ENCODE measurements at regions not wholly inside any gene's neighbourhood (a gene's known extent, or its start where the extent isn't known, plus 50 kb on each side); places are given as distances from the start of the nearest gene placed in this dataset.

GRCh38 chr5:56440871-56441740 lies 208.0 kb upstream of the ANKRD55 start:
- TF ChIP-seq, protein P1, sequence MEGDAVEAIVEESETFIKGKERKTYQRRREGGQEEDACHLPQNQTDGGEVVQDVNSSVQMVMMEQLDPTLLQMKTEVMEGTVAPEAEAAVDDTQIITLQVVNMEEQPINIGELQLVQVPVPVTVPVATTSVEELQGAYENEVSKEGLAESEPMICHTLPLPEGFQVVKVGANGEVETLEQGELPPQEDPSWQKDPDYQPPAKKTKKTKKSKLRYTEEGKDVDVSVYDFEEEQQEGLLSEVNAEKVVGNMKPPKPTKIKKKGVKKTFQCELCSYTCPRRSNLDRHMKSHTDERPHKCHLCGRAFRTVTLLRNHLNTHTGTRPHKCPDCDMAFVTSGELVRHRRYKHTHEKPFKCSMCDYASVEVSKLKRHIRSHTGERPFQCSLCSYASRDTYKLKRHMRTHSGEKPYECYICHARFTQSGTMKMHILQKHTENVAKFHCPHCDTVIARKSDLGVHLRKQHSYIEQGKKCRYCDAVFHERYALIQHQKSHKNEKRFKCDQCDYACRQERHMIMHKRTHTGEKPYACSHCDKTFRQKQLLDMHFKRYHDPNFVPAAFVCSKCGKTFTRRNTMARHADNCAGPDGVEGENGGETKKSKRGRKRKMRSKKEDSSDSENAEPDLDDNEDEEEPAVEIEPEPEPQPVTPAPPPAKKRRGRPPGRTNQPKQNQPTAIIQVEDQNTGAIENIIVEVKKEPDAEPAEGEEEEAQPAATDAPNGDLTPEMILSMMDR (IDR thresholded peaks at IDR 0.05) = no peak
- no peak for TF ChIP-seq POLR2A (IDR thresholded peaks at IDR 0.05)

Data from uterus (tissue), 2 donors.